ENCODE measurements at regions not wholly inside any gene's neighbourhood (a gene's known extent, or its start where the extent isn't known, plus 50 kb on each side); places are given as distances from the start of the nearest gene placed in this dataset.

GRCh38 chr4:138311771-138312535 is 69.8 kb upstream of the SLC7A11 start:
- no peak for TF ChIP-seq GATA3 (IDR thresholded peaks at IDR 0.05; ENCODE audit: low read depth, low read length)
- no peak for TF ChIP-seq GATA2 (IDR thresholded peaks at IDR 0.05; ENCODE audit: low read depth, low read length)

GRCh38 chr4:138310991-138311390 is 68.8 kb upstream of the SLC7A11 start:
- no peak for TF ChIP-seq GATA3 (IDR thresholded peaks at IDR 0.05; ENCODE audit: low read depth, low read length)
- no peak for TF ChIP-seq GATA2 (IDR thresholded peaks at IDR 0.05; ENCODE audit: low read depth, low read length)

GRCh38 chr4:138310498-138310897 is 68.3 kb upstream of the SLC7A11 start:
- TF ChIP-seq GATA3 (IDR thresholded peaks at IDR 0.05; ENCODE audit: low read depth, low read length): no peak
- no peak for TF ChIP-seq GATA2 (IDR thresholded peaks at IDR 0.05; ENCODE audit: low read depth, low read length)

- TF ChIP-seq GATA3 (IDR thresholded peaks at IDR 0.05; ENCODE audit: low read depth, low read length) (no peak), GATA2 (IDR thresholded peaks at IDR 0.05; ENCODE audit: low read depth, low read length) (no peak)
Observed at GRCh38 chr4:138308356-138308755, 66.2 kb upstream of the SLC7A11 start.

- TF ChIP-seq GATA3 (IDR thresholded peaks at IDR 0.05; ENCODE audit: low read depth, low read length) (no peak), GATA2 (IDR thresholded peaks at IDR 0.05; ENCODE audit: low read depth, low read length) (no peak)
Observed at GRCh38 chr4:138307319-138307718, 65.2 kb upstream of the SLC7A11 start.

GRCh38 chr4:138305050-138305449 is 62.9 kb upstream of the SLC7A11 start:
- no peak for TF ChIP-seq GATA3 (IDR thresholded peaks at IDR 0.05; ENCODE audit: low read depth, low read length)

GRCh38 chr4:138301536-138301935 is 59.4 kb upstream of the SLC7A11 start:
- TF ChIP-seq GATA3 (IDR thresholded peaks at IDR 0.05; ENCODE audit: low read depth, low read length): no peak
- TF ChIP-seq GATA2 (IDR thresholded peaks at IDR 0.05; ENCODE audit: low read depth, low read length): no peak

GRCh38 chr4:138300616-138301015 is 58.5 kb upstream of the SLC7A11 start:
- TF ChIP-seq GATA2 (IDR thresholded peaks at IDR 0.05; ENCODE audit: low read depth, low read length) (no peak), GATA3 (IDR thresholded peaks at IDR 0.05; ENCODE audit: low read depth, low read length) (no peak)

GRCh38 chr4:138299881-138300280 is 57.7 kb upstream of the SLC7A11 start:
- TF ChIP-seq GATA2 (IDR thresholded peaks at IDR 0.05; ENCODE audit: low read depth, low read length) (no peak), GATA3 (IDR thresholded peaks at IDR 0.05; ENCODE audit: low read depth, low read length) (no peak)

GRCh38 chr4:138298866-138299265 is 56.7 kb upstream of the SLC7A11 start:
- TF ChIP-seq GATA2 (IDR thresholded peaks at IDR 0.05; ENCODE audit: low read depth, low read length) (no peak), GATA3 (IDR thresholded peaks at IDR 0.05; ENCODE audit: low read depth, low read length) (no peak)

GRCh38 chr4:138298431-138298830 is 56.3 kb upstream of the SLC7A11 start:
- TF ChIP-seq GATA3 (IDR thresholded peaks at IDR 0.05; ENCODE audit: low read depth, low read length): no peak
- no peak for TF ChIP-seq GATA2 (IDR thresholded peaks at IDR 0.05; ENCODE audit: low read depth, low read length)

GRCh38 chr4:138297743-138298405 is 55.7 kb upstream of the SLC7A11 start:
- no peak for TF ChIP-seq GATA2 (IDR thresholded peaks at IDR 0.05; ENCODE audit: low read depth, low read length)
- no peak for TF ChIP-seq GATA3 (IDR thresholded peaks at IDR 0.05; ENCODE audit: low read depth, low read length)

- no peak for TF ChIP-seq GATA3 (IDR thresholded peaks at IDR 0.05; ENCODE audit: low read depth, low read length)
Observed at GRCh38 chr4:138292321-138292720, 50.2 kb upstream of the SLC7A11 start.

Data from SH-SY5Y (cell line).